Choroid plexus epithelial cell (primary cell): ENCODE measurements at regions not wholly inside any gene's neighbourhood (a gene's known extent, or its start where the extent isn't known, plus 50 kb on each side); places are given as distances from the start of the nearest gene placed in this dataset.
A peak's percentile ranks its signal among the peaks of the same experiment; 100 is the strongest.
"Not testable (repeated sequence)": the region's sequence is repeated elsewhere in the genome, so short reads cannot be mapped to it uniquely, and the experiment has no call there.

Source experiments
- DNase-seq: peaks from one replicate; pipeline ENCODE4 v3.0.0-alpha.2; 2010; ENCODE audit warnings: low read depth
- H3K4me3 ChIP-seq: 2 replicates; pipeline ENCODE4 v1.5.1; 2011; ENCODE audit warnings: low read depth, mild to moderate bottlenecking, control low read depth, low read length, moderate library complexity
- CTCF ChIP-seq: conservative IDR thresholded peaks from 2 replicates; pipeline ENCODE4 v1.5.1; 2011; ENCODE audit warnings: low read depth, mild to moderate bottlenecking, control low read depth, inconsistent platforms, low read length, moderate library complexity

- no peak for TF ChIP-seq CTCF
- no peak for DNase-seq
- no peak overlapping the region for H3K4me3 ChIP-seq
Observed at GRCh38 chr2:107502539-107502938, 324.2 kb upstream of the RGPD4 start.

- TF ChIP-seq CTCF: no peak
- no peak for DNase-seq
- H3K4me3 ChIP-seq: no peak overlapping the region
Observed at GRCh38 chr2:107511970-107512789, 314.5 kb upstream of the RGPD4 start.

GRCh38 chr2:107525406-107525805 lies 301.3 kb upstream of the RGPD4 start:
- no peak for TF ChIP-seq CTCF
- DNase-seq: peak; percentile 81
- H3K4me3 ChIP-seq: no peak overlapping the region

- TF ChIP-seq CTCF: no peak
- peak; percentile 2 for DNase-seq
- H3K4me3 ChIP-seq: no peak overlapping the region
Observed at GRCh38 chr2:107529146-107529545, 297.5 kb upstream of the RGPD4 start.

DNA sequence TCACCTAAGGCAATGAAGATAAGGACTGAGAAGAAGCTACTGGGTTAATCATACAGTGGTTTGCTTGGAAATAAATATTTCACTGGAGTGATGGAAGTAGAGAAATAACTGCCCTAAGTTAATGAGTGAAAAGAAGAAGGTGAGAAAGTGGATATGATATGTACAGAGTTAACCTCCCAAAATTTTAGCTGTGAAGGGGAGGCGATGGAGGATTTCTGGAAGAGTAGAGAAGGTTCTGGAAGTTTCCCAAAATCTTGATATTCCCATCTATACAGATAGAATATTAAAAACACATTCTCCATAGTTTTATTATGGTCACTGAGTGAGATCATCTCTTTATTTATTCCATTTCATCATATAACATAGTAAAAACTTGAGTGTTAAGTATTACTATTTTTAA lies 296.6 kb upstream of the RGPD4 start:
- no peak for TF ChIP-seq CTCF
- no peak for DNase-seq
- no peak overlapping the region for H3K4me3 ChIP-seq

DNA sequence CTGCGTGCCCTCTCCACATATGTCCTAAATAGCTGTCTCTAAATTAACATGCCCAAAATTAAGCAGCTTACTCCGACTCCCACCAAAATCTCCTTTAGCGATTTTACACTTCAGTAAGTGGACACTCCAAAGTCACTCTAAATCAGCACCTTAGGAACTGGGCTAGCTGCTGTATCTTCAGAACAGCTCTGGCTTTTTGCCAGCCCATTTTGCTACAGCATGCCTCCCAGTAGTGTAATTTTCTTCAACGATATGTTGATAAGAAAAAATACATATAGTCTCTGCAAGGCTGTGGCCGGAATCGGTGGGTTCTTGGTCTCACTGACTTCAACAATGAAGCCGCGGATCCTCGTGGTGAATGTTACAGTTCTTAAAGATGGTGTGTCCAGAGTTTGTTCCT lies 291.8 kb upstream of the RGPD4 start:
- no peak overlapping the region for H3K4me3 ChIP-seq
- TF ChIP-seq CTCF: no peak
- no peak for DNase-seq

GRCh38 chr2:107535905-107536689 lies 290.6 kb upstream of the RGPD4 start:
- not testable (repeated sequence) for DNase-seq, H3K4me3 ChIP-seq
